ENCODE measurements at regions not wholly inside any gene's neighbourhood (a gene's known extent, or its start where the extent isn't known, plus 50 kb on each side); places are given as distances from the start of the nearest gene placed in this dataset.
A peak's percentile ranks its signal among the peaks of the same experiment; 100 is the strongest.
"Not testable (repeated sequence)": the region's sequence is repeated elsewhere in the genome, so short reads cannot be mapped to it uniquely, and the experiment has no call there.

GRCh38 chr13:106083620-106084350 lies 451.7 kb downstream of the EFNB2 start:
- H3K4me2 ChIP-seq (ENCODE audit: low read length): no peak overlapping the region
- no peak overlapping the region for H3K9ac ChIP-seq (ENCODE audit: low read length)
- no peaks in the 10 kb centered on the region for H4K20me1 ChIP-seq (ENCODE audit: insufficient read depth, low read length)
- H2AFZ ChIP-seq (ENCODE audit: low read length): no peak overlapping the region
- H3K79me2 ChIP-seq (ENCODE audit: insufficient read depth, low read length): no peaks in the 10 kb centered on the region
- no peaks in the 10 kb centered on the region for H3F3A ChIP-seq (ENCODE audit: insufficient read depth, low read length)
- no peaks in the 10 kb centered on the region; the same call in 1 of the 2 replicates for H3K9me2 ChIP-seq (ENCODE audit: low read depth, low read length)
- TF ChIP-seq, protein P1, sequence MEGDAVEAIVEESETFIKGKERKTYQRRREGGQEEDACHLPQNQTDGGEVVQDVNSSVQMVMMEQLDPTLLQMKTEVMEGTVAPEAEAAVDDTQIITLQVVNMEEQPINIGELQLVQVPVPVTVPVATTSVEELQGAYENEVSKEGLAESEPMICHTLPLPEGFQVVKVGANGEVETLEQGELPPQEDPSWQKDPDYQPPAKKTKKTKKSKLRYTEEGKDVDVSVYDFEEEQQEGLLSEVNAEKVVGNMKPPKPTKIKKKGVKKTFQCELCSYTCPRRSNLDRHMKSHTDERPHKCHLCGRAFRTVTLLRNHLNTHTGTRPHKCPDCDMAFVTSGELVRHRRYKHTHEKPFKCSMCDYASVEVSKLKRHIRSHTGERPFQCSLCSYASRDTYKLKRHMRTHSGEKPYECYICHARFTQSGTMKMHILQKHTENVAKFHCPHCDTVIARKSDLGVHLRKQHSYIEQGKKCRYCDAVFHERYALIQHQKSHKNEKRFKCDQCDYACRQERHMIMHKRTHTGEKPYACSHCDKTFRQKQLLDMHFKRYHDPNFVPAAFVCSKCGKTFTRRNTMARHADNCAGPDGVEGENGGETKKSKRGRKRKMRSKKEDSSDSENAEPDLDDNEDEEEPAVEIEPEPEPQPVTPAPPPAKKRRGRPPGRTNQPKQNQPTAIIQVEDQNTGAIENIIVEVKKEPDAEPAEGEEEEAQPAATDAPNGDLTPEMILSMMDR (IDR thresholded peaks at IDR 0.05; ENCODE audit: low read length): peak; percentile 17; the same call in 1 of the 2 replicates
- no peak for TF ChIP-seq EZH2 (IDR thresholded peaks at IDR 0.05; ENCODE audit: borderline replicate concordance, low read length)
- H3K36me3 ChIP-seq (ENCODE audit: insufficient read depth, low read length): no peaks in the 10 kb centered on the region
- H3K4me1 ChIP-seq (ENCODE audit: insufficient read depth, low read length, severe bottlenecking): no peaks in the 10 kb centered on the region
- H3K4me3 ChIP-seq (ENCODE audit: low read depth, low read length, poor library complexity, severe bottlenecking): no peak overlapping the region
- no peaks in the 10 kb centered on the region for H3K27me3 ChIP-seq (ENCODE audit: insufficient read depth, low read length)
- H3K27ac ChIP-seq (ENCODE audit: low read depth, low read length, poor library complexity, severe bottlenecking): no peak overlapping the region
- H3K9me3 ChIP-seq (ENCODE audit: low read length): no peaks in the 10 kb centered on the region

DNA sequence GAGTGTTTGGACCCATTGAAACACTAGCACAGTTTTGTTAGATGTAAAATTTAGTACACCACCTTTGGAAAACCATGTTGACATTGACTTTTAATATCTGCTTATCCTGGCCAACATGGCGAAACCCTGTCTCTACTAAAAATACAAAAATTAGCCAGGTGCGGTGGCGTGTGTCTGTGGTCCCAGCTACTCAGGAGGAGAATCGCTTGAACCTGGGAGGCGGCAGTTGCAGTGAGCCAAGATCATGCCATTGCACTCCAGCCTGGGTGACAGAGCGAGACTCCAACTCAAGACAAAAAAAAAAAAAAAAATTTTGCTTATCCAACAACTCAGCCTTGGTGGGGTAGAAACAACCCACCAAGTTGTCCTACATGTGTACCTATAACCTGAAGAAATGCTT lies 454.2 kb downstream of the EFNB2 start:
- H3K4me3 ChIP-seq (ENCODE audit: low read depth, low read length, poor library complexity, severe bottlenecking); H3K9me3 ChIP-seq (ENCODE audit: low read length); H3K4me1 ChIP-seq (ENCODE audit: insufficient read depth, low read length, severe bottlenecking); H3K4me2 ChIP-seq (ENCODE audit: low read length); H3K9ac ChIP-seq (ENCODE audit: low read length); H3K79me2 ChIP-seq (ENCODE audit: insufficient read depth, low read length); H3K36me3 ChIP-seq (ENCODE audit: insufficient read depth, low read length); H4K20me1 ChIP-seq (ENCODE audit: insufficient read depth, low read length); H3K27me3 ChIP-seq (ENCODE audit: insufficient read depth, low read length); H3F3A ChIP-seq (ENCODE audit: insufficient read depth, low read length); H3K9me2 ChIP-seq (ENCODE audit: low read depth, low read length); H3K27ac ChIP-seq (ENCODE audit: low read depth, low read length, poor library complexity, severe bottlenecking); H2AFZ ChIP-seq (ENCODE audit: low read length): not testable (repeated sequence)

GRCh38 chr13:106078191-106078590 lies 457.3 kb downstream of the EFNB2 start:
- Histone ChIP-seq H3K79me2 (ENCODE audit: insufficient read depth, low read length) (no peaks in the 10 kb centered on the region), H4K20me1 (ENCODE audit: insufficient read depth, low read length) (no peaks in the 10 kb centered on the region), H3K4me1 (ENCODE audit: insufficient read depth, low read length, severe bottlenecking) (no peaks in the 10 kb centered on the region), H3K27ac (ENCODE audit: low read depth, low read length, poor library complexity, severe bottlenecking) (no peak overlapping the region), H3K9ac (ENCODE audit: low read length) (no peak overlapping the region), H3K9me2 (ENCODE audit: low read depth, low read length) (no peaks in the 10 kb centered on the region; the same call in 1 of the 2 replicates), H3K27me3 (ENCODE audit: insufficient read depth, low read length) (no peaks in the 10 kb centered on the region), H3K9me3 (ENCODE audit: low read length) (no peaks in the 10 kb centered on the region), H3K4me3 (ENCODE audit: low read depth, low read length, poor library complexity, severe bottlenecking) (no peak overlapping the region), H3F3A (ENCODE audit: insufficient read depth, low read length) (no peaks in the 10 kb centered on the region), H3K36me3 (ENCODE audit: insufficient read depth, low read length) (no peaks in the 10 kb centered on the region), H3K4me2 (ENCODE audit: low read length) (no peak overlapping the region), H2AFZ (ENCODE audit: low read length) (no peak overlapping the region)
- TF ChIP-seq, protein P1 (IDR thresholded peaks at IDR 0.05; ENCODE audit: low read length): no peak
- TF ChIP-seq EZH2 (IDR thresholded peaks at IDR 0.05; ENCODE audit: borderline replicate concordance, low read length): no peak

DNA sequence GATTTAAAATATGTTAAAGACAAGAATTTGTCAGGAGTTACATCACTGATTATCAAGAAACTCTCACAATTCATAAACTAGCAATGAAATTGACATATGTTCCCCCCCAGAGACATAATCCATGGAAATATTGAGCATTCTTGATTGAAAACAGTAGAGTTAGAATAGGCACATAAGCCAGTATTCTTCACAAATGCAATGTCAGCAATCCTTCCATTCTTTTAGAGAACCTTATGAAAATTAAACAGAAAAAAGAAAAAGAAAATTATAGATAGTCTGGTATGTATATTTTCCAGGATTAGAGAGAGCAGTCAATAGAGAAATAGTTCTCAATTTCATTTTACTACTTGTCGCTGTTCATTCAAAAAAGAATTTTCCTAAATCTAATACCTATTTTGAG lies 458.4 kb downstream of the EFNB2 start:
- H3K9me2 ChIP-seq (ENCODE audit: low read depth, low read length): no peaks in the 10 kb centered on the region; the same call in 1 of the 2 replicates
- H3K79me2 ChIP-seq (ENCODE audit: insufficient read depth, low read length): no peaks in the 10 kb centered on the region

More for the DNA sequence above, 458.4 kb downstream of the EFNB2 start:
- Histone ChIP-seq H4K20me1 (ENCODE audit: insufficient read depth, low read length) (no peaks in the 10 kb centered on the region), H3F3A (ENCODE audit: insufficient read depth, low read length) (no peaks in the 10 kb centered on the region), H3K27me3 (ENCODE audit: insufficient read depth, low read length) (no peaks in the 10 kb centered on the region), H3K4me1 (ENCODE audit: insufficient read depth, low read length, severe bottlenecking) (no peaks in the 10 kb centered on the region), H3K9ac (ENCODE audit: low read length) (no peak overlapping the region), H2AFZ (ENCODE audit: low read length) (no peak overlapping the region), H3K27ac (ENCODE audit: low read depth, low read length, poor library complexity, severe bottlenecking) (no peak overlapping the region), H3K4me2 (ENCODE audit: low read length) (no peak overlapping the region), H3K36me3 (ENCODE audit: insufficient read depth, low read length) (no peaks in the 10 kb centered on the region), H3K9me3 (ENCODE audit: low read length) (no peaks in the 10 kb centered on the region), H3K4me3 (ENCODE audit: low read depth, low read length, poor library complexity, severe bottlenecking) (no peak overlapping the region)
- TF ChIP-seq EZH2 (IDR thresholded peaks at IDR 0.05; ENCODE audit: borderline replicate concordance, low read length): no peak
- TF ChIP-seq, protein P1 (IDR thresholded peaks at IDR 0.05; ENCODE audit: low read length): no peak
